Activated gamma-delta T cell treated with anti-CD3 and anti-CD28 coated beads, Interleukin-2, amount 50 U/mL, for 16 hours (primary cell): ENCODE measurements at regions not wholly inside any gene's neighbourhood (a gene's known extent, or its start where the extent isn't known, plus 50 kb on each side); places are given as distances from the start of the nearest gene placed in this dataset.

ENCODE experiments used
- DNase-seq: peaks from one replicate; pipeline ENCODE4 v3.0.0-alpha.2; 2020; ENCODE audit warnings: low read depth

DNA sequence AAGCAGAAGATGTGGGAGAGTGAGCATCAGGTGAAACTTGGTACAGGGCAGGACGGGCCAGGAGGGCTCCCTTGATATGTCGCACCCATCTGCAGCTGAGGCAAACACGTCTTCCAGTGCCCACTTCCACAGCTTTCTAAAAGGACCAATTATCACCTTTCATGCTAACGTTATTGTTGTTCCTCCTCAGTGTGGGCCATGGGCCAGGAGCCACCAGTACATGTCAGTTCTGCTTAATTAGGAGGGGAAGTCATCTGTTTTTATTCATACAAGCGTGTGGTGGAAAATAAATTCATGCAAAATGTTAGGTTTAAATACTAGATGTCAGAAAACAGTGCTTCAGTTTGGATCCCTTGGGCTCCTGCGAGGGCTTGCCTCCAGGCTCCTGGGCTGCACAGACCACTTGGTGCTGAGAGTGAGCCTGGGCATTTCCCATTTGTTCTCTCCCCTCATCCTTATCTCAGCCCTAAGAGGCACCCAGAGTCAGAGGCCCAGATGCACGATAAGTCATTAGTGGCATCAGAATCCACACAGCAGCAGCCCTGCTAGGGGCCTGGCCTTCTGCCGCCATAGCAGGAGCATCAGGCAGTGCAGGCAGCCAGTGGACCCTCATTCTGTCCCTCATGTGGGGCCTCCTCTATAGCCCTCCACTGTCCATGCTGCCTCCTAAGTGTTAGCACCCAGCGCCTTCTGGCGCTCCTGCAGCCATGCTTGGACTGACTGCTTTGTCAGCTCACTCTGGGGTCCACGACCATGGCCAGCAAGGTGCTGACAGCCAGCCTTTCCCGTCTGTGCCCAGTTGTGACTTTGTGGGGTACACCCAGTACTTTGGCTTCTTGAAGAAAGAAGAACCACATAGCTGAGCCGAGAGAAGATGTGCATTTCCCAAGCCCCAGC is 539.8 kb upstream of the RAB6C start:
- DNase-seq, result no peak

DNA sequence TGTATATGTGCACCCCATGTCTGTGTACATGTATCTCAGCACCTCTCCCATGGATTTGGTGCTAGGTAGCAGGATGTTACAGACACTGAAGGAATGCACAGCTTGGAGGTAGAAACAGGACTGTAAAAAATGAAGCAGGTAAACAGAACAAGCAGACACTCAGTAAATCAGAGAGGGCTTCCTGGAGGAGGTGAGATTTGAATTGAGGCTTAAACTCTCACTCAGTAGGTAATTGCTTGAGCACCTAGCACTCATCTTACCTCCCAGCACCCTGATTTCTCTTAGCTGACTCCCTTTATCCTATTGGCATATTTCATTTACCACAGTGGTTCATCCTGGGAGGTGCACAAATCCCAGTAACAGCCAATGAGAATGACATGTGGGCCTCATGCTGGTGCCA is 537.9 kb upstream of the RAB6C start:
- no peak for DNase-seq

DNA sequence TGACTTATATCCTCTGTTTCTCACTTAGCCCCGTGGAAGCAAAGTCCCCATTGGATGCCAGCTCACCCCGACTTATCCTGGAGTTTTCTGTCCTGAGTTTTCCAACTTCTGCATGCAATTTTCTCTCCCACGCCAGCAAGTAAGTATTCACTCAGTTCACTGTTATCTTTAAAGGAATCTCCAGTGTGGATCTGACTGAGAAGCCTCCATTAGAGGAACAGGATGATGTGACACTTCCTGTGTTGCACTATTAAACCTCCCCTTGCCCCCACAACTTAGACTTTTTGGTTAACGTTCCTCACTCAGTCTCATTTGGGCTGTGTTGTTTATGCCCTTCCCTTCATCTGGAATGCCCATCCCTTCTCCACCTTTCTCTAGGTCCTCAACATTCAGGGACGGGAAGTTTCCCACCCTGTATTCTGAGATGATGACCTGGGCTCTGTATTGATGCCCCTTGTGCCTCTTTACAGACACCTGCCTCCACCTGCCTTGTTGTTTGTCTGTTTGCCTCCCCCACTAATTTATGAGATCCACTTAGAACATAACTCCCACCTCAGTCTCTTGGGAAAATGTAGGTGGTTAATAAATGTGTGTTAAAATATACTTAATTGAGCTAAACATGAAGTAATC is 536.1 kb upstream of the RAB6C start:
- DNase-seq, result no peak

DNA sequence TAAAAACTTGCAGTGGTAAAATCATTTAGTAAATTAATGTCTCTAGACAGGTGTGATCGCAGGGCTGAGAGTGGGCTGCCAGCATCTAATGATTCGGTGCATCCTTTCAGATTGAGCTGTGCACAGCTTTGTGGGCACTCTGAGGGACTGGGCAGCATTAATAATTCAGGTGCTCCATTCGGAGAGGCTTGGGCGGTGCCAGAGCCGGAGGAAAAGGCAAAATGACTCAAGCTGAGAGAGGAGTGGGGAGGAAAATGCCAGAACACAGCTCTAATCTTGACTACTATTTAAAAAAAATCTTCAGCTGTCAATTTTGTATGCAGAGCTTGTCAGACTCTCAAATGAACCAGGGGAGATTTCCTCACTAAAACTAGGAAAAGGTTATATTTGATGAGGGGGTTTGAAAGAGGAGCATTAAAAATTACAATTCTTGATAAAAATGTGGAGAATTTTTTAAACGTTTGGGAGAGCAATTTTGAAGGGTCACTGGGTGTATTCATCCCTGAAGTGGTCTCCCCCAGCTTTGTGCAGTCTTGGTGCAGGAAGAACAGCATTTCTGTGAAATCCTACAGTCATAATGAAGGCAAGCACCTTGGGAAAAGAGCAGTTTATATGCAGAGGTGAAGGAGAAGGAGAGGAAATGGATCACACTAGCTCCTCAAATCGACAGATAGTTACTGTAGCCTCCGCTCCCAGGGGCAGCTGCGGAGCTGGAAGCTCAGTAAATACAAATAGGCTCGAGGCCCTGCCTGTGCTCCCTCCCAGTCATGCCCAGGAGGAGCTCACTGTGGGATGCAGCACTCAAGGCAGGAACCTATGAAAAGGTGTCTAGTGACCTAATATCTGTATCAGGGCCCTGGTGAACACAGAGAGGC is 535.4 kb upstream of the RAB6C start:
- DNase-seq, result no peak

DNA sequence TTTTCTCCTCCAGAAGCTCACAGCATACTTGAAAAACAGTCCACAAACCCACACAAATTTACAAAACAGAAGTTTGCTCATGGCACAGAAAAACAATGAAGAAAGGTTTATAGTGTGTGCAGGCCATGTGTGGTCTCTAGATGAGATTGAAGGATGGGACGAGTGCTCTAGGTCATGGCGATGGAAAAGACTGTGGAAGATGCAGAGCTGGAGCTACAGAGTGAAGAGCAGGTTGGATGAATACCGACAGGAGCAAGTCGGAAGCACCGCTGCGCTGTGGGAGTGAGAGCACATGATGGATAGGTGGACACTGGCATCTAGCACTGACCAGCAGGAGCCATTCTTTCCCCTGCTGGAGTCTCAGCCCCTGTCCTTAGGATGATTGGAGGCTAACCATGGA is 534.7 kb upstream of the RAB6C start:
- DNase-seq, result no peak

DNA sequence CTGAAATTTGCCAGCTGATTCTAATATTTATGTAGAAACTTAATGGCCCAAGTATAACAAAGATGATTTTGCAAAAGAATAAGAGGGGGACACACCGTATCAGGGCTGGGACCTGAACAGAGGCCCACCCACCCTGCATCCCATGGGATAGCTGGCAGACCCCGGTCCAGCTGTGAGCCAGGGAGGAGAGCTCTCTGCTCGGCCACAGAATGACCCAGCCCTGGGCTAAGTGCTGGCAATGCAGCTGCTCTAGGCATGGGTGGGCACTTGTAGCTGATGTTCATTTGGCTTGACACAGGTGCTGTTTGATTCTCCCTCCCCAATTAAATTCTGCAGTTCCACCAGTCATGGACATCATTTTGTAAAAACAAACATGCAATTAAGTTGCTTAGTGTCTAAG is 522.8 kb upstream of the RAB6C start:
- DNase-seq, result no peak

DNA sequence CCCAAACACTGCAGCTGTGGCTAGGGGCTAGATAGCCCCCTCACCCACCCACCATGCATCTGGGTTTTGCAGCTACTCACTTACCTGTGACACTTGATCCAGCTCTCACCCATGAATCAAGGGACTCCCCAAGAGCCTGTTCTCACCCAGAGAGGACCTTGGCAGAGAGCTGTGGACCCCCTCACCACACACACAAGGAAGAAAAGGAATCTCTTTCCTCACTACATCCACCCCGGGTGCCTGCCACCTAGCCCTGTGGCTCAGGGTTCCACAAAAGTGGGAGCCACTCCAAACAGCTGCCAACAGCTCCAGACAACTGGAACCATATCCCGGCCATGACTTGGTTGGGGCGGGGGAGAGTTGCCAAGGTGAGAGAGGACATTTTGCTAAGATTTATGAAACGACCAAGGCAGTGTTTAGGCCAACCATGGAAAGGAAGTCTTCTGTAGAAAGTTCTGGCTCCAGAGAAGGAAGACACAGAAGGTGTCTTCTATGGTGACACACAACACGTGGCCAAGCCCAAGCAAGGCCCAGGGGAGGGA is 522.1 kb upstream of the RAB6C start:
- no peak for DNase-seq

DNA sequence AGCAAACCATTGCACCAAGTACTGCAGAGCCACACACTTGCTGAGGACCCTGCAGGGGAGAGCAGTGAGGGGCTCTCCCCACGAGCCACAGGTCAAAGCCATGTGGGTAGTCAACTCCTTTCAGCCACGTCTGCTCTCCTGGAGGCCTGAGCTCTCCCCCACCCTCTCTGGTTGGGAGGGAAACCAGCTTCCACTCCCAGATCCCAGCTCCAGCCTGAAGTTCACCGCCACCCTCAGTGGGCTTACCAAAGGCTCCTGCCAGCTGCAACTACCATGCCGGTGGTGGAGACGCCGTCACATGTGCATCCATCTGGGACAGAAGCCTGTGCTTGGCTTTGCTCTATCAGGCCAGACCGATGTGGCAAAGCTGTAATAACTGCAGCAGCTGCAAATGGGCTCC is 521.5 kb upstream of the RAB6C start:
- no peak for DNase-seq

DNA sequence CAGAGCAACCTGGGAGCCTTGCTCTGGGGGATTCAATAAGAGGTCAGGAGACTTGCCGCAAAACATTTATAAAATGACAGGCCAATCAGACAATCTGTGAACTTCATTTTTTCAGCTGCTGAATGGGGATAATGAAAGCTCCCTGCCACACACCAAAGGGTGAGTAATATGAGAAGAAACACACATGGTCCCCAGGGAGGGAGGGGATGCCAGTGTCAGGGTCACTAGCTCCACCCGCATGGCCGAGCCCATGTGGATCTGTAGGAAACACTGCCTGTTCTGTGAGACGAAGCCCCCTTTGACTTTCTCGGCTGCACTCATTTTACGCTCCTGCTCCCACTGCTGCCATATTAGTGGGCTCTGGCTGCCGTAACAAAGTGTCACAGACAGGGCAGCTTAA is 521.0 kb upstream of the RAB6C start:
- DNase-seq, result no peak

DNA sequence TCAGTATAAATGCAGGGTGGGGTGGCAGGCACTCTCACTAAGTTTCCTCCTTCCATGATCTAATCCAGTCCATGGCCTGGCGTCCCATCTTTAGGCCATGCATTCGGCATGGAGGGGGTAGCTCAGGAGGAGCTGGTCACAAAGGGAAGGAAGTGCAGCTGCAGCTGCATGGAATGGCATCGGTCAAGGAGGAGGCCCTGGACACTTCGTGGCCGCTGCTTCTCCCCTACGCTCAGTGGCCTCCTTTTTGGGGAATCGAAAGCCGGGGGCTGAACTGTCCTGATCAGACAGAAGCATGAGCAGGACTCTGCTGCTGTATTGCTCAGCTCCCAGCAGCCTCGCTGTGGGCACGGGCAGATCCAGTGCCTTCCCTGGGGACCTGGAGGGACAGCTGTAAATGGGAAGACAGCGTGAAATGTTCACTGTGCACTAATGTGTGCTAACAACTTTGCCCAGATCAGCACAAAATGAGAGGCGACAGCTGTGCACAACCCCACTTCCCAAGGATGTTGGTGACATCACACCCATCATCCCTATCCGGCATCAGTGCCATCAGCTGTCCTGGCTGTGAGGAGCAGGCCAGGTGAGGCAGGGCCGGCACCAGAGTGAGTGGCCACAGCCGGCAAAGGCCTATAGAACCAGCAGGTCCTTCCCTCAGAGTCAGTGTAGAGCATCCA is 520.1 kb upstream of the RAB6C start:
- DNase-seq, result no peak

DNA sequence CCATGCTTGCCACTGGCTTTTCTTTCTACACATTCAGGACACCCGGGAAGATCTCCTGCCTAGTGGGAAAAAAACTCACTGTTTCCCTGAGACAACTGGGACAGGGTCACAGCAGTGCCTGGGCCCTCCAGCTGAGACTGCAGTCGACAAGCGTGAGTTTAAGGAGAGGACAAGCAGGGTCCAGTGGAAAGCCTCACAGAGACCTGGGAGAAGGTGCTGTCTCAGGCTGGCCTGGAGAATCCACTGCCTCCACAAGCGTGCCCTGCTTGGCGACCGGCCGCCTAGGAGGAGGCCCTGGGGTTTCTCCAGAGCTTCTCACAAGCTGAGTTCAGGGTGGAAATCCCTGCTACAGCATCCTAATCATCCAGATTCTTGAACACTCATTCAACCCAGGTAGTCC is 519.6 kb upstream of the RAB6C start:
- DNase-seq, result no peak

DNA sequence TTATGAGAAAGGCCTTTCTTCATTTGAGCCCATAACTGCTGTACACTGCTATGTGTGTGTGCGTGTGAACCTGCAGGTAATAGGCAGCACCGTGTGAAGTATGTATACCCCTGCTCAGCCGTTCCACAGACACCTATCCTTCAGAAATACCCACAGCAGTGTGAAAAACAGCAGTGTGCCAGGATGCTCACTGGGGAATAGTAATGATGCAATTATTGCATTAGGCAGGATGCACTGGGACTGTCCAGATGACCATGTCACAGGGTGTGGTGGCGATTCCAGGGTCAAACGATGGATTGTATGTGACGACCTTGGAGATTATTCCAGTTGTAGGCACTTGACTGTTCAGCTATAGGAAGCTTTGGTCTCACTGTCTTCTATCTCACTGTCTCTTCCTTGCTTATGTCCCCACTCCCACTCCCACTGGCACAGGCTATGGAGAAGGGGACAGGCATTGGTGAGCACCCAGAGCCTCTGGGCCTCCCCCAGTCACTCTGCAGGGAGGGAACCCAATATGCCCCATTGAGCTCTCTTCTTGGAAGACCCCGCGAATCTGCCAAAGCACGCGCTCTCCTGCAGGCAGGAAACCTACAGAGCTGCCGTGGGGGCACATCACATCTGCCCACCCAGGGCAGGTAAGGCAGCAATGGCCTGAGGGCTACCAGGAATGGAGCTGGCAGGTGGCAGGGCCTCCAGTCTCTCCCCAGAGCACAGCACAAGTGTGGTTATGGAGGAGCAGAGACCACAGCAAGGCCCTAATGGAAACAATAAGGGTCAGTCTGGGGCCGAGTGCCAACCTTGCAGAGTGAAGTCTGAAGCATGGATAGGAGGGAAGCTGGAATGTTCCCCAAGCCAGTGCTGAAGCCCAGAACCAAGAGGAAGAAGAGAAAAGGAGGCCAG is 518.9 kb upstream of the RAB6C start:
- DNase-seq, result no peak

DNA sequence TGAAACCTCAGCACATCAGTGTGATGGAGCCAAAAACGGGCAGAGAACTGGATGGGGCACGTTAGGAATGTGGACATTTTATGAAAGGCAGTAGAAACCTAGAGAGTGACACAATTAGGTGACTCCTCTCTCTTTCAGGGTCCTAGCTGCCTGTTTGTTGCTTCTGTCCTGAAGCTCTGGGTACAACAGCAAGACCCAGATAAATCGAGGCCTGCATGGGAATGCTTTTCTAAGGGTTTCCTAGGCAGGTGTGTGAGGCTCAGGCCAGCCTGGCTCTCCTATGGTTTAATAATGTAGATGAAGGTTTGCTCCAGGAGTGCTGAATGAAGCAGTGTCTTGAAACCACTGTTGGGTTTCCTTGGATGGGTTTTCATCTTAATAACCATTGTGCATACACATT is 517.1 kb upstream of the RAB6C start:
- DNase-seq, result no peak

DNA sequence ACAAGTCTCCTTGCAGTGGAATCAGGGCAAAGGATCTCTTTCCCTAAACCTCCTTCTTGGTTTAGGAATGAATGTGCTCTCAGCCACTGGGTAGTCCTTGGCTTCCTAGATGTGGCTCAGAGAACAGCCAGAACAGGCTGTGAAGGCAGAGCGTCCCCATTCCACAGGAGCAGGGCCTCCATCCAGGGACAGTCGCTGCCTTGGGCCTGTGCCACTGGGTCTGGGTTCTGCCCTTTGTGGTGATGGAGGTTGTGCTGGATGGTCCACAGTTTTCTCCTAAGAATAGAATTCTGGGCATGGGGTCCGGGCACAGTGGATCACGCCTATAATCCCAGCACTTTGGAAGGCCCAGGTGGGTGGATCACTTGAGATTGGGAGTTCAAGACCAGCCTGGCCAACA is 516.5 kb upstream of the RAB6C start:
- DNase-seq, result no peak

DNA sequence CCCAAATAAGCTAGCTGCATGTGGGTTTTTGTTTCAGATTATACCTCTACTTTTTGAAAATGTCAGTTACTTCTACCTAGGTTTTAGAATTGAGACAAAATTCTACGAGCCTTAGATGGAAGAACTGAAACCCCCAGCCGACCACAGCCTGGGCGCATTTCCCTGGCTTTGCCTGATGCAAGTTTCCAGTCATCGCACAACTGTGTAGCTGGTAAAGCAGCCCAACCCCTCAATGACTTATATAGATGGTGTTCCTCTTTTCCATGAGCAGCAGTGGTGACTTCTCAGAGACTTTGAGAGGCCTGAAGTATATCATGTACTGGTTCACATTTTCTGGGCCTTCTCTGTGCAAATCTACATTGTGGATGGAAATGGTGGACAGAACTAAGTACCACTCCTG is 515.4 kb upstream of the RAB6C start:
- no peak for DNase-seq

DNA sequence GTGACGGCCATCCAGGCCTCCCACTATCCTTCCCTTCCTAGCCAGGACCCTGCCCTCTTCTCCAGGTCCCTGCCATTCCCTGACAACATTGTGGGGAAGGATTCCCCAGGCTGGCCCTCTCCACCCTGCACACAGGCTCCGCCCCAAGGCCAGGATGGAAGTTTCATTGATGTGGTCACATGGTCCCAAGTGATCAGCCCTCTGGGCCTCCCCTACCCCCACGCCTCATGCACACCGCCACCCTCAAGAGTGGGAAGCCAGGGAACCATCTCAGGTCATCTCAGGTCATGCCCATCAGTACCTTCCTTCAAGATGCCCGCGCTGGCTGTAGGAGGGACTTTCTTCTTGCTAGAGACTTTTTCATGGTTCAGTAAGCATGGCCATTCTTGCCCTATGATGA is 514.8 kb upstream of the RAB6C start:
- no peak for DNase-seq

DNA sequence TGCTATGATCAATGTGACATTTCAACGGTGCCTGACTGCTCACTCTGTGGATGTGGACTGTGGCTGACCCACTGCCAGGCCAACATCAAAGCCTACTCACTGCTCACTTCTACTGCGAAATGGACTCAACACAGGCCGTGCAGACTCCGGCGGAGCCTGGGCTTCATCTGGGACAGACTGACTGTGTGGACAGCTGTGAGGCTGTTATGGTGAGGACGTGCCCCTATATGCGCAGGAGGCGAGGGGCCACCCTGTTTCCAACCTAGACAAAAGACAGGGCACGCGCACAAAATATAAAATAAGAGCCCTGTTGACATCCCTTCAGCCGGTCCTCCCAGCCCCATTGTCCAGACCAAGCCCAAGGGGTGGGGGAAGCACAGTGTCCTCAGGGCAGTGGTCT is 514.4 kb upstream of the RAB6C start:
- no peak for DNase-seq

DNA sequence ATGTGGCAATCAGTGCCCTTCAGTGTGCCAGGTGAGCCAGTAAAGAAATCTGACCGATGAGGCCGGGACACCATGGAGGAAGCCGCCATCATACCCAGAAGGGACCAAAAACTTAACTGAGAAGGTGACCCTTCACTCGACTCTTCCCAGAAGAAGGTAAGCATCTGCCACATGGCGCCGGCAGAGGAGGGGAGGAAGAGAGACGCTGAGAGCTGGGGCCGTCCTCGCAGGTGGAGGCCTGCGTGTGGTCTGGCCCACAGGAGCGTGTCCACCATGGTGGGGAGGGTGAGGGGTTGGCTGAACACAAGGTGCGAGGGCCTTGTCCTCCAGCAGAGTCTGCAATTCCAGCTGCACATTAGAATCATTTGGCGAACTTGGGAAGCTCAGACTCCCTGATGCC is 513.1 kb upstream of the RAB6C start:
- no peak for DNase-seq

DNA sequence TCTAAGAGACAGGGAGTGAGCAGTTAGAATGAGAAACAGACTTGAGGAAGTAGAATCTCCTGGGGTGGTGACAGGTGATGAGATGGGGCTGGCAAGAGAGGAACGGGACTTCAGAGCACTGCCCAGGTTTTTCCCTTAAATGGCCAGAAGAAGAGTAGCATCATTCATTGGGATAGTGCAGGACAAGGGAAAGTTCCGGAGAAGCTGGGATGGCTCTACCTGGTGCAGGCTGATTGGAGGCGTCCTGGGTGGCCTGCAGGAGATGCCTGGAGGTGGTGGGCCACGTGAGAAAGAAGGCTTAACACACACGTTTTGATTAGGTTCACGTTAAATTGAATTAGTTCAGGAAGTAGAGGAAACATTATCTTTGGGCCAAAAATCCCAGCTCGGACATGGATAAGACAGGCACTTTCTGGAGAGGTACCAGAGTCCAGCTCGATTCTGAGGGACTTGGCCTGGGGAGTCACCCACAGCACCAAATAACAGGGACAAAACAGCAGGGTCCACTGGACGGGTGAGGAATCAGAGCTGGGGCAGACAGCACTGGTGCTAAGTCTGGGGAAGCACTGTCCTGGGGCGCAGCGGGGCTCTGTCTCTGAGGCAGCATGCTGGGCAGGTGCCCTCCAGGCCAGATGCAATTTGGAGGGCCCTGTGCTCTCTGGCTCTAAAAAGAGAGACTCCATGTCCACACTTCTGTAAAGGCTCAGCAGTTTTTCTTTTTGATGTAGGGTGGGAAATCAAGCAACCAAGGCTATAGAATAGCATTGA is 512.3 kb upstream of the RAB6C start:
- no peak for DNase-seq

DNA sequence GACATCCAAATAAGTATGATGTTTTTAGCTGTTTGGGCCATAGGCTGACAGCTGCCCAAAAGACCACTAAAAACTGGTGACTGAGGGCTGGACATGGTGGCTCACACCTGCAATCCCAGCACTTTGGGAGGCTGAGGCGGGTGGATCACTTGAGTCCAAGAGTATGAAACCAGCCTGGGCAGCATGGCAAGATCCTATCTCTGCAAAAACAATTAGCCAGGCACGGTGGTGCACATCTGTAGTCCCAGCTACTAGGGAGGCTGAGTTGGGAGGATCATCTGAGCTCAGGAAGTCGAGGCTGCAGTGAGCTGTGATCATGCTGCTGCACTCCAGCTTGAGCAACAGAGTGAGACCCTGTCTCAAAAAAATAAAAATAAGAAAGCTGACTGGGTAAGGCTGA is 511.5 kb upstream of the RAB6C start:
- no peak for DNase-seq
